ENCODE measurements at regions not wholly inside any gene's neighbourhood (a gene's known extent, or its start where the extent isn't known, plus 50 kb on each side); places are given as distances from the start of the nearest gene placed in this dataset.

GRCh38 chr1:4602462-4603294 lies 51.7 kb upstream of the AJAP1 start:
- H3K36me3 ChIP-seq (ENCODE audit: insufficient read depth): no peaks in the 10 kb centered on the region
- H3K27me3 ChIP-seq (ENCODE audit: insufficient read depth, low read depth): no peaks in the 10 kb centered on the region; the same call in 1 of the 2 replicates
- H2AFZ ChIP-seq (ENCODE audit: low read depth): no peak overlapping the region
- H3K27ac ChIP-seq: no peak overlapping the region
- no peaks in the 10 kb centered on the region for H3K79me2 ChIP-seq (ENCODE audit: insufficient read depth, low read depth)
- no peak for TF ChIP-seq CTCF (conservative IDR thresholded peaks at IDR 0.05; ENCODE audit: low read depth, low read length)
- no peaks in the 10 kb centered on the region for H3K4me1 ChIP-seq (ENCODE audit: low read depth, poor library complexity, severe bottlenecking)
- H3K9ac ChIP-seq: no peak overlapping the region
- H4K20me1 ChIP-seq (ENCODE audit: insufficient read depth): no peaks in the 10 kb centered on the region
- H3K4me3 ChIP-seq (IDR thresholded peaks at IDR 0.05; ENCODE audit: insufficient read depth, low read depth, low read length): no peak overlapping the region
- H3K4me2 ChIP-seq: no peak overlapping the region

- Histone ChIP-seq H3K9ac (no peak overlapping the region), H3K4me1 (ENCODE audit: low read depth, poor library complexity, severe bottlenecking) (no peaks in the 10 kb centered on the region), H3K27ac (no peak overlapping the region), H3K27me3 (ENCODE audit: insufficient read depth, low read depth) (no peaks in the 10 kb centered on the region; the same call in 1 of the 2 replicates), H2AFZ (ENCODE audit: low read depth) (no peak overlapping the region), H4K20me1 (ENCODE audit: insufficient read depth) (no peaks in the 10 kb centered on the region), H3K36me3 (ENCODE audit: insufficient read depth) (no peaks in the 10 kb centered on the region), H3K4me3 (IDR thresholded peaks at IDR 0.05; ENCODE audit: insufficient read depth, low read depth, low read length) (no peak overlapping the region), H3K79me2 (ENCODE audit: insufficient read depth, low read depth) (no peaks in the 10 kb centered on the region), H3K4me2 (no peak overlapping the region)
- TF ChIP-seq CTCF (conservative IDR thresholded peaks at IDR 0.05; ENCODE audit: low read depth, low read length): no peak
Measured at GRCh38 chr1:4603295-4604110, 50.9 kb upstream of the AJAP1 start.
